Endothelial cell (in vitro differentiated cells): ENCODE measurements at regions not wholly inside any gene's neighbourhood (a gene's known extent, or its start where the extent isn't known, plus 50 kb on each side); places are given as distances from the start of the nearest gene placed in this dataset.

Experiments used
- DNase-seq: peaks from one replicate; pipeline ENCODE4 v3.0.0; 2021; ENCODE audit warnings: low spot score
- H3K27ac Mint-ChIP-seq: one replicate; pipeline ENCODE4 v1.8.0; 2021; ENCODE audit warnings: mixed read lengths, inconsistent platforms; ENCODE audit not compliant: unreplicated experiment
- H3K27me3 Mint-ChIP-seq: one replicate; pipeline ENCODE4 v1.8.0; 2021; ENCODE audit warnings: mild to moderate bottlenecking, moderate library complexity, mixed read lengths, inconsistent platforms; ENCODE audit not compliant: unreplicated experiment
- H3K36me3 Mint-ChIP-seq: one replicate; pipeline ENCODE4 v1.8.0; 2021; ENCODE audit warnings: mild to moderate bottlenecking, low read depth, mixed read lengths, inconsistent platforms; ENCODE audit not compliant: unreplicated experiment
- H3K4me1 Mint-ChIP-seq: one replicate; pipeline ENCODE4 v1.8.0; 2021; ENCODE audit warnings: mild to moderate bottlenecking, mixed read lengths, inconsistent platforms; ENCODE audit not compliant: unreplicated experiment
- H3K4me3 Mint-ChIP-seq: one replicate; pipeline ENCODE4 v1.8.0; 2021; ENCODE audit warnings: mild to moderate bottlenecking, mixed read lengths, inconsistent platforms; ENCODE audit not compliant: unreplicated experiment
- H3K9me3 Mint-ChIP-seq: one replicate; pipeline ENCODE4 v1.8.0; 2021; ENCODE audit warnings: mixed read lengths, inconsistent platforms; ENCODE audit not compliant: unreplicated experiment
- TF ChIP-seq, protein P1 (sequence below): fragments of 200-600 bp; sonication (generic); IDR thresholded peaks from one replicate; pipeline ENCODE4 v1.5.0; 2021; ENCODE audit warnings: antibody characterized with exemption; ENCODE audit not compliant: unreplicated experiment

- Mint-ChIP-seq H3K9me3 (no peaks in the 10 kb centered on the region), H3K4me3 (no peak overlapping the region), H3K36me3 (no peaks in the 10 kb centered on the region), H3K4me1 (peaks cover 5% of the 10 kb centered on the region), H3K27me3 (peaks cover 3% of the 10 kb centered on the region), H3K27ac (no peak overlapping the region)
- no peak for DNase-seq
- TF ChIP-seq, protein P1, sequence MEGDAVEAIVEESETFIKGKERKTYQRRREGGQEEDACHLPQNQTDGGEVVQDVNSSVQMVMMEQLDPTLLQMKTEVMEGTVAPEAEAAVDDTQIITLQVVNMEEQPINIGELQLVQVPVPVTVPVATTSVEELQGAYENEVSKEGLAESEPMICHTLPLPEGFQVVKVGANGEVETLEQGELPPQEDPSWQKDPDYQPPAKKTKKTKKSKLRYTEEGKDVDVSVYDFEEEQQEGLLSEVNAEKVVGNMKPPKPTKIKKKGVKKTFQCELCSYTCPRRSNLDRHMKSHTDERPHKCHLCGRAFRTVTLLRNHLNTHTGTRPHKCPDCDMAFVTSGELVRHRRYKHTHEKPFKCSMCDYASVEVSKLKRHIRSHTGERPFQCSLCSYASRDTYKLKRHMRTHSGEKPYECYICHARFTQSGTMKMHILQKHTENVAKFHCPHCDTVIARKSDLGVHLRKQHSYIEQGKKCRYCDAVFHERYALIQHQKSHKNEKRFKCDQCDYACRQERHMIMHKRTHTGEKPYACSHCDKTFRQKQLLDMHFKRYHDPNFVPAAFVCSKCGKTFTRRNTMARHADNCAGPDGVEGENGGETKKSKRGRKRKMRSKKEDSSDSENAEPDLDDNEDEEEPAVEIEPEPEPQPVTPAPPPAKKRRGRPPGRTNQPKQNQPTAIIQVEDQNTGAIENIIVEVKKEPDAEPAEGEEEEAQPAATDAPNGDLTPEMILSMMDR, result no peak
Measured at GRCh38 chr1:25030674-25031589, 100.9 kb upstream of the RUNX3 start.

DNA sequence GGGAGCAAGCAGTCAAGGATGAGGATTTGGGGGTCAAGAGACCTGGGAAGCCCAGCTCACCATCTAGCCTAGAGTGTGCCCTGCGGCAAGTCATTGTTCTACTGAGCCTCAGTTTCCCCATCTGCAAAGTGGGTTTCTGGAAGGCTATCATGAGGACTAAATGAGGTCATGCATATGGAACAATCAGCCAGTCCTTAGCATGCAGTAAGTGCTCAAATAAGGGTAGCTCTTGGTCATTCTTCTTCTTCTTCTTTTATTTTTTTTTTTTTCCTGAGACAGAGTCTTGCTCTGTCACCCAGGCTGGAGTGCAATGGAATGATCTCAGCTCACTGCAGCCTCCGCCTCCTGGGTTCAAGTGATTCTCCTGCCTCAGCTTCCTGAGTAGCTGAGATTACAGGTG, 99.9 kb upstream of the RUNX3 start:
- DNase-seq, result no peak
- Mint-ChIP-seq H3K27ac (no peak overlapping the region), H3K9me3 (no peaks in the 10 kb centered on the region), H3K36me3 (no peaks in the 10 kb centered on the region), H3K4me1 (peaks cover 5% of the 10 kb centered on the region), H3K27me3 (peaks cover 3% of the 10 kb centered on the region), H3K4me3 (no peak overlapping the region)
- TF ChIP-seq, protein P1, result no peak

DNA sequence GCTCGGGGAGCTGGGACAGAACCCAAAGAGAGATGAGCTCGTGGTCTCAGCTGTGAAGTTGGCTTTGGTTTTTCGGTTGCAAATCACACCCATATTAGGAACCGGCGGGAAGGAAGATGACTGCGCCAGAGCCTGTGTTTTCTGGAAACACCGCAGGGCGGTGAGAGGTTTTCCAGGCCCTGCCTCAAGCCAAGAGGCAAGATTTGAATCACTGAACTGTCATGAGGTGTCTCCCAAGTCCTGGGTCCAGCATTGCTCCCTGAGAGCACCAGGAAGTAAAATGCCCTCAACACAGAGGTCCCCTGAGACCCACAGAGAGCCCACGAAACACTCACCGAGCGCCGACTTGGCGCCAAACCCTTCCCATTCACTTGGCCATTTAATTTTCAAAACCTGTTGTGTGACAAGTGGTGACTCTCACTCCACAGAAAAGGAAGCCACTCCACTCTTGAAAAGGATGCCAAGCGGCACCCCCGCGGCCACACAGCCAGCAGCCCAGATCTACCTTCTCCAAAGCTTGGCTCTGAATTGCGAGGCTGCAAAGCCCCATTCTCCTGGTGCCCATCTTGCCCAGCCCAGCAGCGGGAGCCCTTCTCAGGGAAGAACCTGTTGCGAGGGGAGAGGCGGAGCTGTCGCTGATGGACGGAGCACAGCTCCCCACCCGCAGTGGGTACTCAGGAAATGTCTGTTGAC, 99.0 kb upstream of the RUNX3 start:
- Mint-ChIP-seq H3K36me3 (no peaks in the 10 kb centered on the region), H3K4me1 (peaks cover 2% of the 10 kb centered on the region), H3K27ac (no peak overlapping the region), H3K27me3 (peaks cover 6% of the 10 kb centered on the region), H3K9me3 (no peaks in the 10 kb centered on the region), H3K4me3 (no peak overlapping the region)
- TF ChIP-seq, protein P1, result no peak
- DNase-seq, result no peak

- H3K4me1 Mint-ChIP-seq, result peaks cover 2% of the 10 kb centered on the region
- H3K9me3 Mint-ChIP-seq, result no peaks in the 10 kb centered on the region
- no peaks in the 10 kb centered on the region for H3K36me3 Mint-ChIP-seq
- no peak overlapping the region for H3K27ac Mint-ChIP-seq
- TF ChIP-seq, protein P1, result no peak
- no peak overlapping the region for H3K4me3 Mint-ChIP-seq
- H3K27me3 Mint-ChIP-seq, result peaks cover 6% of the 10 kb centered on the region
- no peak for DNase-seq
Measured at GRCh38 chr1:25028587-25028906, 98.5 kb upstream of the RUNX3 start.
